NB4 (cell line): ENCODE measurements at regions not wholly inside any gene's neighbourhood (a gene's known extent, or its start where the extent isn't known, plus 50 kb on each side); places are given as distances from the start of the nearest gene placed in this dataset.
"Not testable (repeated sequence)": the region's sequence is repeated elsewhere in the genome, so short reads cannot be mapped to it uniquely, and the experiment has no call there.

Experiments
- DNase-seq: peaks from one replicate; pipeline ENCODE4 v3.0.0; 2010; ENCODE audit warnings: low read depth
- H3K4me3 ChIP-seq: one replicate; pipeline ENCODE4 v1.5.1; 2011; ENCODE audit warnings: mild to moderate bottlenecking, low read depth, low read length, moderate library complexity
- CTCF ChIP-seq: IDR thresholded peaks from one replicate; pipeline ENCODE4 v1.5.1; 2012; ENCODE audit warnings: low read depth, low read length
- MAX ChIP-seq: IDR thresholded peaks from 2 replicates; pipeline ENCODE4 v1.6.1; 2011; ENCODE audit warnings: low read depth, low read length
- MYC ChIP-seq: IDR thresholded peaks from 2 replicates; pipeline ENCODE4 v1.6.1; 2011; ENCODE audit warnings: low read depth, low read length
- POLR2A ChIP-seq: IDR thresholded peaks from 2 replicates; pipeline ENCODE4 v1.6.1; 2011; ENCODE audit warnings: mild to moderate bottlenecking; ENCODE audit not compliant: insufficient read length; ENCODE audit errors: extremely low read depth

- no peak for DNase-seq
- no peak overlapping the region for H3K4me3 ChIP-seq
- TF ChIP-seq POLR2A = no peak
- TF ChIP-seq MAX = no peak
- no peak for TF ChIP-seq MYC
- no peak for TF ChIP-seq CTCF
Measured at GRCh38 chr3:110423276-110423675, 648.3 kb upstream of the NECTIN3 start.

GRCh38 chr3:110430146-110430545 lies 641.5 kb upstream of the NECTIN3 start:
- no peak for TF ChIP-seq MAX
- no peak for TF ChIP-seq POLR2A
- TF ChIP-seq MYC = no peak
- no peak for TF ChIP-seq CTCF
- DNase-seq = no peak
- no peak overlapping the region for H3K4me3 ChIP-seq

- TF ChIP-seq POLR2A (no peak), MYC (no peak), CTCF (no peak), MAX (no peak)
- DNase-seq = no peak
- H3K4me3 ChIP-seq = no peak overlapping the region
Measured at GRCh38 chr3:110436209-110436608, 635.4 kb upstream of the NECTIN3 start.

- not testable (repeated sequence) for DNase-seq, H3K4me3 ChIP-seq
Measured at GRCh38 chr3:110440066-110440653, 631.5 kb upstream of the NECTIN3 start.

GRCh38 chr3:110454066-110454465 lies 617.5 kb upstream of the NECTIN3 start:
- TF ChIP-seq MAX (no peak), POLR2A (no peak), MYC (no peak), CTCF (no peak)
- H3K4me3 ChIP-seq = no peak overlapping the region
- no peak for DNase-seq

GRCh38 chr3:110456001-110456400 lies 615.6 kb upstream of the NECTIN3 start:
- no peak for DNase-seq
- H3K4me3 ChIP-seq = no peak overlapping the region
- TF ChIP-seq MYC (no peak), MAX (no peak), CTCF (no peak), POLR2A (no peak)
